HG03460 (cell line): ENCODE measurements at regions not wholly inside any gene's neighbourhood (a gene's known extent, or its start where the extent isn't known, plus 50 kb on each side); places are given as distances from the start of the nearest gene placed in this dataset.
"Not testable (repeated sequence)": the region's sequence is repeated elsewhere in the genome, so short reads cannot be mapped to it uniquely, and the experiment has no call there.

Experiments
- ATAC-seq: cut with Tn5 transposase; IDR thresholded peaks from one replicate; pipeline ENCODE4 v1.9.1; 2021; ENCODE audit not compliant: unreplicated experiment

DNA sequence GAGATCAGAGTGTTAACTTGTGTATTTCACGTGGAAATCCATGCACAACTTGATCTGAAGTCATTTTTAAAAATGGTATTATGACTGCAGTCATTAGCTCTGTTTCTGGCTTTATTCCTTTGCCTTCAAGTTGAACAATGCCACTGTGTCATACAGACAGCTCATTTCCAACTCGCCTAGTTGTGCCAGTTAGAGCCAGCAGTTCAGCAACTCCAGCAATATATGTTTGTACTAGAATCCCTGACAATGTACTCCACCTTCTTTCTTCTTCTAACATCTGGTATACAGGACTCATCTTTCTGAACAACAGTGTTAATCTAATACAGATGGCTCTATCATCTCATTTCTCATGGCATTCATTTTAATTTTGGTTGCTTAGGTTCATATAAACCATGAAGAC is 418.3 kb upstream of the POU3F2 start:
- no peak for ATAC-seq

DNA sequence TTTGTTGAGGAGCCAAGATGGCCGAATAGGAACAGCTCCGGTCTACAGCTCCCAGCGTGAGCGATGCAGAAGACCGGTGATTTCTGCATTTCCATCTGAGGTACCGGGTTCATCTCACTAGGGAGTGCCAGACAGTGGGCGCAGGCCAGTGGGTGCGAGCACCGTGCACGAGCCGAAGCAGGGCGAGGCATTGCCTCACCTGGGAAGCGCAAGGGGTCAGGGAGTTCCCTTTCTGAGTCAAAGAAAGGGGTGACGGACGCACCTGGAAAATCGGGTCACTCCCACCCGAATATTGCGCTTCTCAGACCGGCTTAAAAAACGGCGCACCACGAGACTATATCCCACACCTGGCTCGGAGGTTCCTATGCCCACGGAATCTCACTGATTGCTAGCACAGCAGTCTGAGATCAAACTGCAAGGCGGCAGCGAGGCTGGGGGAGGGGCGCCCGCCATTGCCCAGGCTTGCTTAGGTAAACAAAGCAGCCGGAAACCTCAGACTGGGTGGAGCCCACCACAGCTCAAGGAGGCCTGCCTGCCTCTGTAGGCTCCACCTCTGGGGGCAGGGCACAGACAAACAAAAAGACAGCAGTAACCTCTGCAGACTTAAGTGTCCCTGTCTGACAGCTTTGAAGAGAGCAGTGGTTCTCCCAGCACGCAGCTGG is 417.7 kb upstream of the POU3F2 start:
- ATAC-seq, result not testable (repeated sequence)

DNA sequence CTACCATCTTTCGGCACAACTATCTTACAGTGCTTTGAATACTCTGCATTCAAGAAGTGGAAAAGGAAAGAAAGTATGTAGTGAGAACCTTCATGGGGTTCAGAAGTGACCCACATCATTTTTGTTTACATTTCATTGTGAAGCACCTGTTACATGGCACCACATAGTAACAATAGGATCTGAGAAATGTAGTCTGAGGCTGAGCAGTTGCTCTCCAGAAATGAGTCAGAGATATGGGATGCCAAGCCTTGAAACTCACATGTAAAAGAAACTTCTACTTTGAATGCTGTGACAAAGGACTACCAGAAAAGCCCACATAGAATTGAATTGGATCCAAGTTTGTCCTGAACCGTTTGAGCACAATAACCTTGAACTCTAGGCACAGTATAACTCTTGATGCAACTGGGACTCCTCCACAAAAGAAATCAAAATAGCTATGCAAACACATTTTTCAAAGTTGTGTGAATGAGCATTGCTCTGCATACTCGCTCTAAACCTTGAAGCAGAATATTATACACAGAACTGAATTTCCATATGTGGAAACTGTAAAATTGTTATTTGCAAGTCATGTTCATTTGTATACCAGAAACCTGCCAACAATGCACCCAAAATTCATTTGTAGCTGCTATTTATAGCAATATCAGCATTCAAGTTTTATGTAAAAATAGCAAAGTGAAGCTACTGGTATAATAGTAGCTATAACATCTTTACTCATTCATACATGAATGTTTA is 400.9 kb upstream of the POU3F2 start:
- ATAC-seq, result peak; percentile 75

DNA sequence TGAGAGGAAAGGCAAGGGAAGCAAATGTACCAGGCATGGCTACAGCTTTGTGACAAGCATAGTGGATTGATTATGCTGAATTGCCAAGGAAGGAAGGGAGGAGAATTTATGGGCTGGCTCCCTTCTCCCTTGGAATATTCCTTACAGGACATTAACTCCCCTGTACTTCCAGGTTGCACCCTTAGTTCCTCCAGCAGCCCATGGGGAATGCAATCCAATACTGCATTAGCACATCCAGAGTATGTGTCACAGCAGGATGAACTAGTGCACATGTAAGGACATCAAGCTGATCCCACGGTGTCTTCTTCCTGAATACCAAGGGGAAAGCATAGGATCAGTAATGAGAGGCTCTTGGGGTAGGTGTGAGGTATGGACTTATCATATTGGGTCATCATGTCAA is 390.7 kb upstream of the POU3F2 start:
- no peak for ATAC-seq

DNA sequence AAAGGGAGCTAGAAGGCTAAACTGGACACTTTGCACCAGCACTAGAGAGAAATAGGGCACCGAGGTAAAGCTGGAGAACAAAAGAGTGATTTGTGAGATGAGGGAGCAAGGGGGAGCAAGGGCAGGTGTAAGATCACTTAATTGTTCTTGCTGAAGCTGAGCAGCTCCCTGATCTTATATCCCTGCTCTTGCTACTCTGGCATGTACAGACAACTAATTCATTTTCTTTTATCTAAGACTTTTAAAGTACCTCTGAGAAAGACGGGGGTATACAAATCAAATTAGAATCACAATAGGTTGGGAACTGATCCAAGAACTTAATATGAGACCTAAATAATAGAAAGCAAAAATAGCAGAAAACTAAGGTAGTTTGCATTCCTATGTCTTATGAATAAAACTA is 381.7 kb upstream of the POU3F2 start:
- ATAC-seq, result no peak

DNA sequence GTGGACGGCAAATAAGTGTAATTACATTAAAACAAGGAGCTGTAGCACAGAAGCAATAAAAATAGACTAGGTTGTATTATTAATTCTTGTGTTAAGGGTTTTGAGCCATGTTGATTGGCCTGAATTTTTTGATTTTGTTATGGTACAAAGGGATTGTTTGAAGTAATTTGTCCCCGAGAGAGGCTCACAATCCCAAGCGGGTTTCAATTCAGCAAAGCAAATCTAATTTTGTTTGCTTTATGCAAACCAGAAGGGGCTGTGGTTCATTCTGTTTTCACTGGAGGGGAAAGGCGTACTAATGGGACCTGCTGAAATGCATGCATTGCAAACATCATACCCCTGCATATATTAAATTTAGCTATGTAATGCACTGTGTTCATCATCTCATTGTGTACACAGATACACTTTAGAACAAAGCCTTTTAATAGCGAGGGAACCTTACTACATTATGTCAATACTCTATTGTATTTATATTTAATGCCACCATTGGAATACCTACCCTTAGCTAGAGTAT is 379.5 kb upstream of the POU3F2 start:
- ATAC-seq, result no peak

DNA sequence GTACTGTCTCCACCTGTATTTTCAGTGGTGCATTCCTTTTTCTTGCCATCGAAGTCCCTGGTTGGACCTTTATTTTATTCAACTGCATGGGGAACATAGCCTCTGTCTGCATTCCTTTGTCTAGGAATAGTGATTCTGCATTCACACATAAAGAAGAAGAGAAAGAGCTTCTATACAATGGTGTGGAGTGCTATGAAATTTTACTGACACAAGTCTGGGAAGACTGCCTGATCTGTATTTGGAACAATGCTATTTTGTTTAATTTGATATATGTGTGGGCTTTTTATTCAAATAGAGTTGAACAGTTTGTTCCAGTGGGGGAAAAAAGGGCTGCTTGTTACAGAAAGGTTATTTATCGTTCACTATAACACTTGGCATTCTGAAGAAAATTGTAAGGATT is 375.7 kb upstream of the POU3F2 start:
- ATAC-seq, result no peak

DNA sequence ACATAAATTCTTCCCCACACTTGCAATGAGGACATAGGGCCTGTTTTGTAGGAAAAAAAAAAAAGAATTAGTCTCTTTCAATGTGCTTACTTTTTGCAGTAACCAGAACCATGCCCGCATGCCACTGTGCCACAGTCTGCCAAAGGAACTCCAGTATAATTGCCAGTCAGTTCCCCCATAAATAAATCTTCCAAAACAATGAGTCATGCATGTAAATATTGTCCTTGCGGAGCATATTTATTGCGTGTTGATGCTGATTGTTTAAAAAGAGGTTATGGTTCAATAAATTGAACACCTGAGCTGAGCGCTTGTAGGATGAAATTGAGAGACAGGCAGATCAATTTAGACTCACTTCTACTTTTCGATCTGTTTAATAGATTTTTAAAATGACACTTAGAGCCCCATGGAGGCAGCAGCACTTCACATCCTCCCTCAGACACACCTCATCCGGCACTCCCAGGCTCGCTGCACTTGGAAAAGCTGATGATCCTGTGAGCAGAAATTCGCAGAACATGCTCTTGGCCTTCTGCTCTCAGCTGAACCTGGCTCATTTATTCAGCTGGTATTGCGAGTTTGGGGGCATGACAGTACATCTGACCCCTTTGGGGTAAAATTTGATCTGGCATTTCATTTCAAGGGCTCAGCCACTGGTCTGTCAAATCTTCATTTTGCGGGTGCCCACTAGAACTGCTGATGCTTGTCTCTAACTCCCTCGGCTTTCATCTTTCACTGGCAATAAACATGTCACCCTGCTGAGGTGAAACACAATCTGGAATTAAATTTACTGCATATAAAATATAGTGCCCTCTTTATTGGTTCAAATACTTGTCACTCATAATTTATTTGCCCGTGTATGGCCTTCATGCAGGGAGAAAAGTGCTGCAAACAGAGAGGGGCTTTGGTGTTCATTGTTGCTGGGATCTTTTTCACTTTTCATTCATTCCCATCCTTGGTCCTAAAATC is 371.1 kb upstream of the POU3F2 start:
- ATAC-seq, result no peak

DNA sequence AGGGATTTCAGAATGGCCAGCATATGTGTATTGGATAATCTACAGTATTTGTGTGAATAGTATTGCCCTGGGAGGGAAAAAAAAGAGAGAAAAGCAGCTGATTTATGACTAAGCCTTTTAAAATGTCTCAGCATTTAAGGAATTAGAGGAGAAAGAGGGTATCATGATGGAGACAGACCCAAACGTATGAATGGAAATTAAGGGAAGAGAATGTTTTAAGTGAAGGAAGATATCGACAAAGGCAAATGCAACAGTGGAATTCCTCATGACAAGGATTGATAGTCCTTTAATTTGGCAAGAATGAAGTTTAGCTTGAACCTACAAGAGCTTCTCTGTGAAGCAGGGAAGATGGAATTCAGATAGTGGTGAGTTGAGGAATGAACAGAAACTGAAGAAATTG is 367.3 kb upstream of the POU3F2 start:
- no peak for ATAC-seq

DNA sequence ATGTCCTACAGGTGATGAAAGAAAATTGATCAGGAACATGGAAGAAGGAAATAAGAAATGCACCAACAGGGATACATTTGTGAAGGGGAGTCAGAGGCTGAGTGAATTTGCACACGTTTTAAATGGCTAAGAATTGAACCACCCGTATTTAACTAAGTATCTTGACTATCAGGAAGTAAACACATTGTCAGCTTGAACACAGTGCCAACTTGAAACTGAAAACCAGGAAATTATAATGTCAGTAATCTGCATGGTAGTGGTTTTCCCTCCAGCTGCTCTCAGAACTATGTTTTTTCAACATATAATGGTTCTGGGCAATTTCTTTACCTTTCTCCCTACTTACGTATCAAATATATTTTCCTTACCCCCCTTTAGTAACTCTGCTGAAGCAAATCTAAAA is 366.5 kb upstream of the POU3F2 start:
- ATAC-seq, result no peak

DNA sequence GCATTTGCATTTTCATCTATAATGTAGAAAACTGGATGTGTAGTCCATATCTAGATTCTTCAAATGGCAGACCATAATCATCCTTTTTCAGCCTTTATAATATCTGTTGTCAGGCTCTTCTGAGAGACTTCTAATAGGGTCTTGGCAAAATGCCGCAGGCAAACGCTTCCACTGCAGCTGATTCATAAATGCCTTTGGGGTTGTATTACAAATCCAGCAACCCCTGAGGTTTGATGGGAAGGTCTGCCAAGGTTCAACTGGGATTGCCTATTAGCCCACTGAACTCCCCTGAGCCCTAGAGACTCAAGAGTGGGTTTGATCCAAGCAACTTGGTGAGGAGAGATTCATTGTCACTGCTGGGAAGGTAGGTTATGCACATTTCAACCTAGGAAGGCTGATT is 365.2 kb upstream of the POU3F2 start:
- ATAC-seq, result no peak

DNA sequence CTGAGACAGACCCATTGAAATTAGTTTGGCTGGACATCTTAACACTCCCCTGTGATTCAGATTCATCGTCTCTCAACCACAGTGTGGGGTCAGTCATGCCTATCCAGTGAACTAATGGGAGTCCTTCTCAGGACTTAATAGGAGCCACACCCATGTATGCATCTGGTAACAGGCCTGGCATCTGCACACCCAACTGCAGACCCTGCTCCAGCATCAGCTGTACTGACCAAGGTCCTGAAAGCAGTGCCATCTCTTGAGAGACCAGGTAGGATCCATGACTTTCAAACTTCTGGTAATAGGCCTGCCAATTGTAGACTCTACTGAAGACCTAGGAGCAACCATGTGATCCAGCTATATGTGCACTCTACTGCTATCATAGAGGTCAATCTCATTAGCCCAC is 363.6 kb upstream of the POU3F2 start:
- no peak for ATAC-seq

DNA sequence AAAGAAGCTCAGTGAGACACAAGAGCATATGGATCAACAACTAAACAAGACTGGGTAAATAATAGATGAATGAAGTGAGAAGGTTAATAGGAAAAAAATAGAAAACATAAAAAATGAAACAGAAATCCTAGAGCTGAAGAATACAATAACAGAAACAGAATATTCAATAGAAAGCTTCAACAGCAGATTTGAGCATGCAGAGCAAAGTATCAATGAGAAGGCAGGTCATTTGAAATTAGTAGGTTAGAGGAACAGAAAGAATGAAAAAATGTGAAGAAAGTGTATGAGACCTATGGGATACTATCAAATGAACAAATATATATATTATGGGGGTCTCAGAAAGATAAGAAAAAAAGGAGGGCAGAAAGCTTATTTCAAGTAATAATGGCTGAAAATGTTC is 362.9 kb upstream of the POU3F2 start:
- no peak for ATAC-seq

DNA sequence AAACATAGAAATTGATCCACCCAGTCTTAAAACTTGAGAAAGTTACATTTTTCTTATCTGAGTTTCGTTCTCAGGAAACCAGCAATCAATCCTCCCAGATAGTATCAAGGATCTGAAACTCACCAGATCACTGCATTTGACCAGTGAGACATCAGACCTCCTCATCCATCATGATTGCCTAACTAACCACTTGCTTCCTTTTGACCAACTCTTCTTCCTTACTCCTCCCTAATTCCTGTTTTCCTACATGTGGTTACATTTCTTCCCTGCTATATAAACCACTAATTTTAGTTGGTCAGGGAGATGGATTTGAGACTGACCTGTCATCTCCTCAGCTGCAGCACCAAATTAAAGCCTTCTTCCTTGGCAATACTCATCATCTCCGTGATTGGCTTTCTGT is 357.1 kb upstream of the POU3F2 start:
- ATAC-seq, result no peak

DNA sequence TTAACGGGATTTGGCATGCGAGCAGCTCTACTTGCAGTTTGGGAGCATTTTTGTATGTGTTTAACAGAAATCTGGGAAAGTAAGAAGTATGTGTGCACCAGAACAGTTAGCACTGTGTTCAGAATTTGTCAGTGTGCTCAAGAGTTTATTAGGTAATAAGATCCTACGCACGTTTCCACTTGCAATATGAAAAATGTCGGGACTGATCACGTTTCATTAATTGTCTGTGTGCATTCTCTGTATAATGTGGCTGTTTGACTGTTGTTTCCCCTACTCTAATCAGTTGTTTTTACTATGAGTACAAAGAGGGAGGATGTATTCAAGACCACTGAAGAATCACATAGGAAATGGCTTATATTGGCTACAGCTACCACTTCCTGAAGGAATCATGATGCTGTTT is 349.7 kb upstream of the POU3F2 start:
- ATAC-seq, result no peak

DNA sequence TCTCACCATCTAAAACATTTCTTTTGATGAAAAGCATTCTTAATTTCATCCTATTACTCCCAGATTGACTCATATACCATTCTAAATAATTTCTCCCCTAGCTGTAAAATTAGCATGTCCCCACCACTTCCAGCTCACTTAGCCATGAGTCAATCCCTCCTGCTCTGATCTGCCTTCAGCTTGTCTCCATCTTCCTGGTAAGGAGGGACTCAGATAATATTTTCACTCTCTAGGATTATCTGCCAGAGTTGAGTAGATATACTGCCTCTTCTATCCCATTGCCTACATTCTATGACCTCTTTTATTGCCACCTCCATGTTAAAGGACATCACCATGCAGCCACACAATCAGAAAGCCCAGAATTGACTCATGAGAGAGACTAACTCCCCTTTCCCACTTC is 348.8 kb upstream of the POU3F2 start:
- no peak for ATAC-seq

DNA sequence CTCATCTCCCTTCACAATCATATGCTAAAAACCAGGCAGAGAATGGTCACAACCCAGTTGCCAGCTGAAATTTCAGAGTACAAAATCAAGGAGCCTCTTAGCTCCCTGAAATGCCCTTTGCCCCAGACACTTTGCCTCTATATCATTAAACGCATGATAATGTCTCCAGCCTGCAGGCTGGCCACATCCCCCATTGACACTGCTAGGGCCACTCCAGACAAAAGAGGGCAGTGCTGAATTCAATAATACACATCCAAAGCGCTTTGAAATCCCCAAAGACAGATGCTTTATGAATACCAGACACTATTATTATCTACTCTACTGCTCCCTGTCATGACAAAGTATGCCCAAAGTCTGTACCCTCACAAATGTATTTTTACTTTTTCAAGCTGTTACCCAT is 348.3 kb upstream of the POU3F2 start:
- no peak for ATAC-seq

DNA sequence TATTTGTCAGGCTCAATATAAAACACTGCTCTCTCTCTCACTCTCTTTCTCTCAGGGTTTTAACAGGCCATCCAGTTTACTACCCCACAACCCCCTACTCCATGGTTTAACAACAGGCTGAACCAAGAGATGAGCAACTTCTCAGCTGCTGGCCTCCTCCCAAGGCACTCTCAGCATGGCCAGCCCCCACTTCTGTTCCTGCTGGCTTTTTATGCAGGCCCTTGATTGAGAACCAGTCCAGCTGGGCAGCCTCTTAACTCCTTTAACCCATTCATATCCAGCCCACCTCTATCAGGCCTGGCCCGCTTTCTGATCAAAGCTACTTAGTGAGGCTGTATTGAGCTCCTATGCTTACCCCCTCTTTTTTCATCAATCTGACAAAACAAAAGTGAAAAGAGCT is 346.8 kb upstream of the POU3F2 start:
- no peak for ATAC-seq

DNA sequence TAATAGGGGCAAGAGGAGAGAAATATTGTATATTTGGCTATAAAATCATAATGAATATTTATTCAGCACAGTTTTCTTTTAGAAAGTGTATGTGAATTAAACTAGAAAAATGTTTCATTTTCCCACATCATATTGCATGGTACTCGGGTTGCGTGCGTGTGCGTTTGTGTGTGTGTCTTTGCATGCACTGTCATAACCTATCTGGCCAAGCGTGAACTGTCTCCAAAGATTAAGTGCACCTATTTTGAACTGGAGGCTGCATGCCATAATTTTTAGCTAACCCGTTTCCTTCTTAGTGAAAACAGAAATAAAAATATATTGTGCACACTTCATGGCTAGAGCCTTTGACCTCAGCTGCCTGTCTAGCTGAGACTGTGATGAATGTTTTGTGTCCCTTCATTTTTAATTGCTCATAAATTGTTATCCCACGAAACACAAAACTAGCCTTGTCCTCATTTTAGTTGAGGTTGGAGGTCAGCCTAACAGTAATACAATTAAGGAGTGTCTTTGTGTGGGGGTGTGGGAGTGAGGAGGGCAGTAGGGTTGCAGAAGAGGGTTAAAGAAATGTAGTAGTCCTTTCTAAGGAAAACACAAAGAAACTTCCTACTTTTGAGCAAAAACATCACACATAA is 336.1 kb upstream of the POU3F2 start:
- ATAC-seq, result no peak

DNA sequence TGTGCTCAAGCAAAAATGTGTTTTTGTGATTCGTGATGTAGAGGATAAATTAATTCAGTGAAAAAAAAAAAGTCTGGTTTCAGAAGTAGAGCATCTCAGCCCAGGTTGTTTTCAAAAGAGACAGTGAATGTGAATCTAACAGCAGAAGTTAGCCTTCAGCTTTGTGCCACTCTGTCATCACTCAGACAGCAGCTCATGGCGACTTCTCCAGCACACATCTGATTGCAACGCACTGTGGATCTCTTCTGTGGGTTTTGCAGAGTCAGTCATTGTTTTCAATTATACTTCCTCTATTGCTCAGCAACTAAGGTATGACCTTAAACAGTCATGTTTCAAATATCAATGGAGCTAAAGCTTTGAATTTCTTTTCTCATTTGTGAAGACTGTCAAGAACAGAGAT is 335.5 kb upstream of the POU3F2 start:
- ATAC-seq, result no peak

DNA sequence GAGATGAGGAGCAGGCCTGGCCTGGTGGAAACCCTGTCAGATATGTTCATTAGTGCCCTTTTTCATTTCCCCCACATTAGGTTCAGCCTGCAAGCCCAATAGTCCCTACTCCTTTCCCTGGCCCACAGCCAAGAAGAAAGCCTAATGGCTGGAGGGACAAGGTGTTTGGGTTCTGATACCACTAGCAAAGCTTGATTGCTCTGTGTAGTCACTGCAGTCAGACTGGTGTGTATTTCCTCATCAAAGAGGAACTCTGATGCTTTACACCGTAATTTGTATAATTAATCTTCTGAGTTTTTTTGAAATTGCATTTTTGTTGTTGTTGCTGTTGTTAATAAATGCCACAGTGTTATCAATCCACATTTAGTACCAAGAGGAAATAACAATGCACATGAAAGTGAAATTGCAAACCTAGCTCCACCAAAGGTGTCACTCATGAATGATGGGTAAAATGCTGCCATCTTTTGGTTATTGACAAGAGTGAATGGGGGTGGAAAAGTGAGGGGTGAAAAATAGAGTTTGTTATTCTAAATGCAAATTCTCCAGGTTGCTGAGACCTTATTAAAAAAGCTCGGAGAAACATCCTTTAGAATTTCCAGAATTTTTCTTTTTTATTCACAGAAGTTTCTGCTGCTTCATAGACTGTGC is 320.2 kb upstream of the POU3F2 start:
- ATAC-seq, result no peak
